ENCODE measurements at regions not wholly inside any gene's neighbourhood (a gene's known extent, or its start where the extent isn't known, plus 50 kb on each side); places are given as distances from the start of the nearest gene placed in this dataset.

GRCh38 chr17:63275971-63276745 is 169.9 kb downstream of the CYB561 start:
- H3K36me3 Mint-ChIP-seq (ENCODE audit: low read depth), result peaks cover 1% of the 10 kb centered on the region
- H3K4me1 Mint-ChIP-seq (ENCODE audit: low read depth), result peaks cover 31% of the 10 kb centered on the region
- POLR2A ChIA-PET, result no interaction called here
- no peak overlapping the region for H3K27ac Mint-ChIP-seq
- CTCF ChIA-PET, result interaction anchor here (0.6 kb wide), 1 partner anchor 286 kb away, joined by 3 read pairs; no protein-coding TSS in a partner anchor
- H3K27me3 Mint-ChIP-seq, result no peaks in the 10 kb centered on the region
- ATAC-seq, result no peak
- no peak overlapping the region for H3K4me3 Mint-ChIP-seq
- DNase-seq, result no peak
- TF ChIP-seq CTCF (IDR thresholded peaks at IDR 0.05), result no peak
- no peaks in the 10 kb centered on the region for H3K9me3 Mint-ChIP-seq
- intact Hi-C loops (cut with micrococcal nuclease), result no loop called here

GRCh38 chr17:63276821-63277220 is 169.3 kb downstream of the CYB561 start:
- intact Hi-C loops (cut with micrococcal nuclease), result no loop called here

GRCh38 chr17:63277629-63278028 is 168.5 kb downstream of the CYB561 start:
- peaks cover 1% of the 10 kb centered on the region for H3K36me3 Mint-ChIP-seq (ENCODE audit: low read depth)
- peaks cover 4% of the 10 kb centered on the region for H3K9me3 Mint-ChIP-seq
- intact Hi-C loops (cut with micrococcal nuclease), result no loop called here
- ATAC-seq, result no peak
- H3K27me3 Mint-ChIP-seq, result no peaks in the 10 kb centered on the region
- H3K4me3 Mint-ChIP-seq, result no peak overlapping the region
- no peak overlapping the region for H3K27ac Mint-ChIP-seq
- POLR2A ChIA-PET, result no interaction called here
- CTCF ChIA-PET, result interaction anchor here (1.0 kb wide), 1 partner anchor 80 kb away, joined by 3 read pairs; no protein-coding TSS in a partner anchor
- peaks cover 31% of the 10 kb centered on the region for H3K4me1 Mint-ChIP-seq (ENCODE audit: low read depth)
- no peak for DNase-seq
- TF ChIP-seq CTCF (IDR thresholded peaks at IDR 0.05), result no peak

More at GRCh38 chr17:63276821-63277220, 169.3 kb downstream of the CYB561 start:
- Mint-ChIP-seq H3K4me1 (ENCODE audit: low read depth) (peaks cover 31% of the 10 kb centered on the region), H3K27me3 (no peaks in the 10 kb centered on the region), H3K27ac (no peak overlapping the region), H3K4me3 (no peak overlapping the region), H3K9me3 (no peaks in the 10 kb centered on the region), H3K36me3 (ENCODE audit: low read depth) (peaks cover 1% of the 10 kb centered on the region)
- TF ChIP-seq CTCF (IDR thresholded peaks at IDR 0.05), result no peak
- ChIA-PET CTCF (interaction anchor here (0.6 to 1.0 kb wide), 2 partner anchors 80 to 287 kb away, joined by 3 read pairs; no protein-coding TSS in a partner anchor), POLR2A (no interaction called here)
- DNase-seq (no peak), ATAC-seq (no peak)

- CTCF ChIA-PET, result no interaction called here
- Mint-ChIP-seq H3K27me3 (no peaks in the 10 kb centered on the region), H3K36me3 (ENCODE audit: low read depth) (peaks cover 7% of the 10 kb centered on the region), H3K4me1 (ENCODE audit: low read depth) (peaks cover 29% of the 10 kb centered on the region), H3K9me3 (peaks cover 12% of the 10 kb centered on the region), H3K27ac (no peak overlapping the region), H3K4me3 (no peak overlapping the region)
- DNase-seq (no peak), ATAC-seq (no peak)
- TF ChIP-seq CTCF (IDR thresholded peaks at IDR 0.05), result no peak
- POLR2A ChIA-PET, result no interaction called here
- intact Hi-C loops (cut with micrococcal nuclease), result no loop called here
These were observed 167.2 kb downstream of the CYB561 start for GRCh38 chr17:63278728-63279442.

Data from activated CD8-positive, alpha-beta T cell treated with anti-CD3 and anti-CD28 coated beads for 36 hours (primary cell).